ENCODE measurements at regions not wholly inside any gene's neighbourhood (a gene's known extent, or its start where the extent isn't known, plus 50 kb on each side); places are given as distances from the start of the nearest gene placed in this dataset.
A peak's percentile ranks its signal among the peaks of the same experiment; 100 is the strongest.

GRCh38 chr3:36606871-36607765 is 157.2 kb downstream of the DCLK3 start:
- no peak overlapping the region for H3K4me3 ChIP-seq (ENCODE audit: control insufficient read depth, low read depth, low read length)
- TF ChIP-seq CTCF (IDR thresholded peaks at IDR 0.05; ENCODE audit: control insufficient read depth, insufficient read depth, low read depth, low read length, missing control alignments) = no peak
- DNase-seq (ENCODE audit: low read depth) = peak; percentile 34

DNA sequence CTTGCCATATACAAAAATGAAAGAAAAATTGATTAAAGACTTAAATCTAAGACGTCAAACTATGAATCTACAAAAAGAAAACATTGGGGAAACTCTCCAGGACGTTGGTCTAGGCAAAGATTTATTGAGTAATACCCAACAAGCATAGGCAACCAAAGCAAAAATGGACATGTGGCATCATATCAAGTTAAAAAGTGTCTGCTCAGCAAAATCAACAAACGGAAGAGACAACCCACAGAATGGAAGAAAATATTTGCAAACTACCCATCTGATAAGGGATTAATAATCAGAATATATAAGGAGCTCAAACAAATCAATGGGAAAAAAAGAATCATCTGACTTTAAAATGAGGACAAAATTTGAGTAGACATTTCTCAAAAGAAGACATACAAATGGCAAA is 160.9 kb downstream of the DCLK3 start:
- H3K4me3 ChIP-seq (ENCODE audit: control insufficient read depth, low read depth, low read length) = no peak overlapping the region
- TF ChIP-seq CTCF (IDR thresholded peaks at IDR 0.05; ENCODE audit: control insufficient read depth, insufficient read depth, low read depth, low read length, missing control alignments) = no peak
- DNase-seq (ENCODE audit: low read depth) = no peak

- H3K4me3 ChIP-seq (ENCODE audit: control insufficient read depth, low read depth, low read length) = no peak overlapping the region
- DNase-seq (ENCODE audit: low read depth) = no peak
- TF ChIP-seq CTCF (IDR thresholded peaks at IDR 0.05; ENCODE audit: control insufficient read depth, insufficient read depth, low read depth, low read length, missing control alignments) = no peak
Measured at GRCh38 chr3:36600404-36600803, 163.9 kb downstream of the DCLK3 start.
